NB4 (cell line): ENCODE measurements at regions not wholly inside any gene's neighbourhood (a gene's known extent, or its start where the extent isn't known, plus 50 kb on each side); places are given as distances from the start of the nearest gene placed in this dataset.

Source experiments
- POLR2A ChIP-seq: IDR thresholded peaks from 2 replicates; pipeline ENCODE4 v1.6.1; 2011; ENCODE audit warnings: mild to moderate bottlenecking; ENCODE audit not compliant: insufficient read length; ENCODE audit errors: extremely low read depth
- TF ChIP-seq, protein P1 (sequence below): IDR thresholded peaks from one replicate; pipeline ENCODE4 v1.5.1; 2012; ENCODE audit warnings: low read depth, low read length
- TF ChIP-seq, protein P2 (sequence below): IDR thresholded peaks from 2 replicates; pipeline ENCODE4 v1.6.1; 2011; ENCODE audit warnings: low read depth, low read length

- TF ChIP-seq, protein P1, sequence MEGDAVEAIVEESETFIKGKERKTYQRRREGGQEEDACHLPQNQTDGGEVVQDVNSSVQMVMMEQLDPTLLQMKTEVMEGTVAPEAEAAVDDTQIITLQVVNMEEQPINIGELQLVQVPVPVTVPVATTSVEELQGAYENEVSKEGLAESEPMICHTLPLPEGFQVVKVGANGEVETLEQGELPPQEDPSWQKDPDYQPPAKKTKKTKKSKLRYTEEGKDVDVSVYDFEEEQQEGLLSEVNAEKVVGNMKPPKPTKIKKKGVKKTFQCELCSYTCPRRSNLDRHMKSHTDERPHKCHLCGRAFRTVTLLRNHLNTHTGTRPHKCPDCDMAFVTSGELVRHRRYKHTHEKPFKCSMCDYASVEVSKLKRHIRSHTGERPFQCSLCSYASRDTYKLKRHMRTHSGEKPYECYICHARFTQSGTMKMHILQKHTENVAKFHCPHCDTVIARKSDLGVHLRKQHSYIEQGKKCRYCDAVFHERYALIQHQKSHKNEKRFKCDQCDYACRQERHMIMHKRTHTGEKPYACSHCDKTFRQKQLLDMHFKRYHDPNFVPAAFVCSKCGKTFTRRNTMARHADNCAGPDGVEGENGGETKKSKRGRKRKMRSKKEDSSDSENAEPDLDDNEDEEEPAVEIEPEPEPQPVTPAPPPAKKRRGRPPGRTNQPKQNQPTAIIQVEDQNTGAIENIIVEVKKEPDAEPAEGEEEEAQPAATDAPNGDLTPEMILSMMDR = no peak
- no peak for TF ChIP-seq POLR2A
- TF ChIP-seq, protein P2, sequence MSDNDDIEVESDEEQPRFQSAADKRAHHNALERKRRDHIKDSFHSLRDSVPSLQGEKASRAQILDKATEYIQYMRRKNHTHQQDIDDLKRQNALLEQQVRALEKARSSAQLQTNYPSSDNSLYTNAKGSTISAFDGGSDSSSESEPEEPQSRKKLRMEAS = no peak
Observed at GRCh38 chrX:981791-982626, 230.4 kb downstream of the CRLF2 start.
